ENCODE measurements at regions not wholly inside any gene's neighbourhood (a gene's known extent, or its start where the extent isn't known, plus 50 kb on each side); places are given as distances from the start of the nearest gene placed in this dataset.

GRCh38 chr10:108384378-108384777, 1219.9 kb upstream of the SORCS1 start:
- TF ChIP-seq TAF1 (IDR thresholded peaks at IDR 0.05; ENCODE audit: low read depth) (no peak), POLR2AphosphoS5 (IDR thresholded peaks at IDR 0.05) (no peak), EZH2 (IDR thresholded peaks at IDR 0.05; ENCODE audit: borderline replicate concordance, insufficient read depth, low read length, poor library complexity, severe bottlenecking) (no peak), MXI1 (conservative IDR thresholded peaks at IDR 0.05; ENCODE audit: poor library complexity, severe bottlenecking) (no peak)
